CD4-positive, alpha-beta memory T cell (primary cell): ENCODE measurements at regions not wholly inside any gene's neighbourhood (a gene's known extent, or its start where the extent isn't known, plus 50 kb on each side); places are given as distances from the start of the nearest gene placed in this dataset.

Source experiments
- CTCF ChIA-PET: fragments of 350-600 bp; sonication (Branson Sonifier 250); formaldehyde crosslinking; loops from one replicate; lab custom pipeline; 2021; ENCODE audit warnings: inconsistent platforms; ENCODE audit not compliant: partially characterized antibody; lab: Charles Lee
- POLR2A ChIA-PET: fragments of 350-600 bp; sonication (Branson Sonifier 250); formaldehyde crosslinking; loops from one replicate; lab custom pipeline; 2021; ENCODE audit not compliant: partially characterized antibody; lab: Charles Lee
- DNase-seq, 5 donors: peaks; one replicate each; pipeline versions ENCODE4 v3.0.0 to v3.0.0-alpha.2; 2020 to 2022; ENCODE audit warnings: mixed read lengths in 1 of 5
- H3K27ac ChIP-seq: one replicate; pipeline ENCODE4 v1.7.0; 2013; ENCODE audit warnings: low read depth, low read length
- H3K27me3 ChIP-seq: 2 replicates; pipeline ENCODE4 v1.7.0; 2013; ENCODE audit warnings: mild to moderate bottlenecking, low read length, moderate library complexity; ENCODE audit not compliant: insufficient read depth
- H3K36me3 ChIP-seq: 2 replicates; pipeline ENCODE4 v1.7.0; 2013; ENCODE audit warnings: mild to moderate bottlenecking, low read length, moderate library complexity; ENCODE audit not compliant: insufficient read depth
- H3K4me1 ChIP-seq: 2 replicates; pipeline ENCODE4 v1.7.0; 2013; ENCODE audit warnings: mild to moderate bottlenecking, low read length, moderate library complexity; ENCODE audit not compliant: insufficient read depth
- H3K4me3 ChIP-seq, 2 donors: one replicate each; pipeline ENCODE4 v1.7.0; 2013; ENCODE audit warnings: low read length in 2 of 2, mild to moderate bottlenecking in 1 of 2
- H3K9me3 ChIP-seq, 2 donors: one replicate each; pipeline ENCODE4 v1.7.0; 2013; ENCODE audit warnings: low read length in 2 of 2, control low read depth in 1 of 2; ENCODE audit not compliant: control insufficient read depth in 1 of 2
- H3K27ac Mint-ChIP-seq, 7 donors: one replicate each; pipeline ENCODE4 v1.8.0; 2020 to 2021; ENCODE audit warnings: mixed read lengths in 7 of 7, mild to moderate bottlenecking in 6 of 7, inconsistent platforms in 3 of 7, moderate library complexity in 3 of 7
- H3K27me3 Mint-ChIP-seq, 2 donors: one replicate each; pipeline ENCODE4 v1.8.0; 2020 to 2021; ENCODE audit warnings: mixed read lengths in 2 of 2
- H3K36me3 Mint-ChIP-seq, 2 donors: one replicate each; pipeline ENCODE4 v1.8.0; 2020 to 2021; ENCODE audit warnings: mixed read lengths in 2 of 2, inconsistent platforms in 1 of 2, mild to moderate bottlenecking in 1 of 2
- H3K4me1 Mint-ChIP-seq, 4 donors: one replicate each; pipeline ENCODE4 v1.8.0; 2020 to 2021; ENCODE audit warnings: mixed read lengths in 4 of 4, mild to moderate bottlenecking in 1 of 4
- H3K4me3 Mint-ChIP-seq, 8 donors: one replicate each; pipeline ENCODE4 v1.8.0; 2020 to 2021; ENCODE audit warnings: mixed read lengths in 8 of 8, mild to moderate bottlenecking in 7 of 8, moderate library complexity in 6 of 8, inconsistent platforms in 3 of 8
- H3K9me3 Mint-ChIP-seq, 8 donors: one replicate each; pipeline ENCODE4 v1.8.0; 2020 to 2021; ENCODE audit warnings: mixed read lengths in 8 of 8, mild to moderate bottlenecking in 5 of 8, inconsistent platforms in 3 of 8, moderate library complexity in 1 of 8
- intact Hi-C: fragments of 100-400 bp; cut with micrococcal nuclease; formaldehyde crosslinking; loops from one replicate; pipeline ENCODE4 v1.15.1; 2023

DNA sequence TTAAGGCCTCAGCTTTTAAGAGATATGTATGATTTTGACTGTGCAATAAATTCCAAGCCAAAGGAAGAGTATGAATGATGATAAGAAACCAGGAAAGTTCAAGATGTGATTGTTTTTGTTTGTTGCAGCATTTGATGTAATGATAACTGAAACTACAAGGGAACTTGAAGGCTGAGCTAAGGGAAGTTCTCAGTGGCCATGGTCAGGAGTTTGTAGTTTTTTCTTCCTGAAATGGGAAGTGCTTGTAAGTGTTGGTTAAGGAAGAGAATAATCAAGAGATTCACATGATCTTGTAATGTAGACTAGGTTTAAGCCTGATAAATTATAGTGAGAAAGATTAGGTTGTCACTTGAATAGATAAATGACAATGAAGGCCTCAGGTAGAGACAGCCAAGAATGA is 53.4 kb downstream of the PTCHD4 start:
- Histone ChIP-seq H3K9me3 (no peaks in the 10 kb centered on the region), H3K27ac (no peak overlapping the region), H3K36me3 (no peaks in the 10 kb centered on the region), H3K27me3 (no peaks in the 10 kb centered on the region), H3K4me1 (no peaks in the 10 kb centered on the region), H3K4me3 (no peak overlapping the region)
- no peak overlapping the region for H3K4me3 Mint-ChIP-seq
- H3K36me3 Mint-ChIP-seq, result no peaks in the 10 kb centered on the region
- intact Hi-C loops, result no loop called here
- H3K27me3 Mint-ChIP-seq, result no peaks in the 10 kb centered on the region
- H3K9me3 Mint-ChIP-seq, result peaks cover 0 to 6% (median 0%) of the 10 kb centered on the region in 8 donors
- POLR2A ChIA-PET, result no interaction called here
- H3K4me1 Mint-ChIP-seq, result no peaks in the 10 kb centered on the region
- no peak for DNase-seq
- no peak overlapping the region for H3K27ac Mint-ChIP-seq
- CTCF ChIA-PET, result no interaction called here

DNA sequence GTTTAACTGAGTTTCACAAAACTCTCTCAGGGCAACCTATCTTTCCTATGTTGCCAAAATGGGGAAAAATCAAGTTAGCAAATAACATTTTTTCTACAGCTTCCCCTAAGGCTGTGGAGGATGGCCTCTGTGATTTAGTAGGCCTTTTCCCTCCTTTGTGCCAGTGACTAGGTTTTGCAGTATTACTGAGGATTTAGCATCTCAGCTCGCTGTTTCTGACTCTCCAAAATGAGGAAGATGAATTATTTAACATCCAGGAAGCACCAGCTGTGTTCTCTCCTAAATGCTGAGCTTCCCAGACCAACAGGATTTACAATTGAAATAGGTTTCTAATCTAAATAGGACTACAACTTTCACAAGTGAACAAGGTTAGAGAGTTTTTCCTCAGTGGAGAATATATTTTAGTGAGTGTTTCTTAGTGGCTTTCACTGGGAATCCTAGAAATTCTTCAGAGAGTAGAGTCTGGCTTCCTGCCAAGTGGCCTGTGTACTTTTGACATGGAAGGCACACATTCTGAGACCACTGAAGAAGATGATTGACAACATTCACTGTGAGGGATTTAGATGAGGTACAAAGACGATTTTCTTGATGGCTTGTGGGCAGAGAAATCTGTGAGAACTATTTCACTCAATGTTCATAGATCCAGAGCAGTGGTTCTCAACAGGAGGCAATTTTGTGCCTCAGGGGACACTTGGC is 62.4 kb downstream of the PTCHD4 start:
- Histone ChIP-seq H3K27ac (no peak overlapping the region), H3K27me3 (no peaks in the 10 kb centered on the region), H3K9me3 (no peaks in the 10 kb centered on the region), H3K4me3 (no peak overlapping the region), H3K36me3 (no peaks in the 10 kb centered on the region), H3K4me1 (no peaks in the 10 kb centered on the region)
- Mint-ChIP-seq H3K9me3 (peaks cover 0 to 5% (median 0%) of the 10 kb centered on the region in 8 donors), H3K4me3 (no peak overlapping the region), H3K4me1 (no peaks in the 10 kb centered on the region), H3K36me3 (no peaks in the 10 kb centered on the region), H3K27ac (no peak overlapping the region), H3K27me3 (peaks cover 0 to 4% of the 10 kb centered on the region in 2 donors)
- POLR2A ChIA-PET, result no interaction called here
- DNase-seq, result no peak
- intact Hi-C loops, result no loop called here
- CTCF ChIA-PET, result no interaction called here

DNA sequence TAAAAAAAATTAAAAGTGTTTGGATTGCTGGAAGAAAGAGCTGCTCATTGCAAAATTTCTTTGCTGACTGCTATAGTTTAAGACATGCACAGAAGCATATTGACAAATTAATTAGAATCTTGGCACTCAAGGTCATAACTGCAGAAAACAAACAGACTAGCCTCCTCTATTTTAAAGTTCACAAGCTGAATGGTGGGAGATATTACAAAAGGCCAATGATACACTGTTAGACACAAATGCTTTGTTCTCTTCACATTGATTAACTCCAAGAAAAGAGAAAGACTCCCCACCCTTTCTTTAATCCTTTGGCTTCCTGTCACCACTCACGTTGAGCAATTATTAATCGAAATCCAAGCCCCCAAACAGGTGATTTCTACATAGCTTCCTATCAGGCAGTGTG is 69.1 kb downstream of the PTCHD4 start:
- ChIA-PET POLR2A (no interaction called here), CTCF (no interaction called here)
- Histone ChIP-seq H3K9me3 (no peaks in the 10 kb centered on the region), H3K27me3 (no peaks in the 10 kb centered on the region), H3K4me3 (no peak overlapping the region), H3K27ac (no peak overlapping the region), H3K36me3 (no peaks in the 10 kb centered on the region), H3K4me1 (no peaks in the 10 kb centered on the region)
- Mint-ChIP-seq H3K4me3 (no peak overlapping the region), H3K27me3 (no peaks in the 10 kb centered on the region), H3K36me3 (no peaks in the 10 kb centered on the region), H3K9me3 (no peaks in the 10 kb centered on the region), H3K4me1 (no peaks in the 10 kb centered on the region), H3K27ac (no peak overlapping the region)
- DNase-seq, result no peak
- intact Hi-C loops, result no loop called here

DNA sequence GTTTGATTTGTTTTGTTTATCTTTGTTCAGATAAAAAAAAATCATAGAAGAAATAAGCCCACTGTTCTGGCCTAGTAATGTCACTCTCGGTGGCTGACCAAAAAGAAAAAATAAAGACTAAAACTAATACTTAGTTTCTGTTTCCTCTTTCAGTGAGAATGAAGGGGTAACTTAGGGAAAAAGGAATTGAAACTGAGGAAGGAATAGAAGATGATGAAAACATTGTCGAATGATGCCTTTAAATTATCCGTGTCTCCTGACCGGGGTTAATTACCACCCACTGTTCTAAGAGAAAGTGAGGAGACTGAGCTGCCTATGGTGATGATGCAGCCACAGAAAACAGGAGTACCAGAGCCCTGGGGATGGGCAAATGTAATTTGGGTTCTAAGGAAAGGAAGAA is 73.1 kb downstream of the PTCHD4 start:
- Histone ChIP-seq H3K4me1 (no peaks in the 10 kb centered on the region), H3K36me3 (no peaks in the 10 kb centered on the region), H3K27me3 (no peaks in the 10 kb centered on the region), H3K27ac (no peak overlapping the region), H3K4me3 (no peak overlapping the region), H3K9me3 (no peaks in the 10 kb centered on the region)
- no peaks in the 10 kb centered on the region for H3K27me3 Mint-ChIP-seq
- CTCF ChIA-PET, result no interaction called here
- peaks cover 0 to 3% (median 0%) of the 10 kb centered on the region in 8 donors for H3K9me3 Mint-ChIP-seq
- H3K27ac Mint-ChIP-seq, result no peak overlapping the region
- POLR2A ChIA-PET, result no interaction called here
- no peak overlapping the region for H3K4me3 Mint-ChIP-seq
- no peaks in the 10 kb centered on the region for H3K4me1 Mint-ChIP-seq
- H3K36me3 Mint-ChIP-seq, result no peaks in the 10 kb centered on the region
- DNase-seq, result no peak
- intact Hi-C loops, result no loop called here

DNA sequence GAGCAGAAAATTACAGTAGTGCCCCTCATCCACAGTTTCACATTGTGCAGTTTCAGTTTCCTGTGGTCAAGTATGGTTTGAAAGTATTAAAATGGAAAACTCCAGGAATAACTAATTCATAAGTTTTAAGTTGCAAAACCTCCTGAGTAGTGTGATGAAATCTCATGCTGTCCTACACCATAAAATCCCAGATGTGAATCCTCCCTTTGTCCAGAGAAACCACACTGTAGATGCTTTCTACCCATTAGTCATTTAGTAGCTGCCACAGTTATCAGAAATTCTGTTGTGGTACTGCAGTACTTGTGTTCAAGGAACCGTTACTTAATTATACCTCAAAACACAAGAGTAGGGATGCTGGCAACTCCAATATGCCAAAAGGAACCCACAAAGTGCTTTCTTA is 74.7 kb downstream of the PTCHD4 start:
- POLR2A ChIA-PET, result no interaction called here
- intact Hi-C loops, result no loop called here

DNA sequence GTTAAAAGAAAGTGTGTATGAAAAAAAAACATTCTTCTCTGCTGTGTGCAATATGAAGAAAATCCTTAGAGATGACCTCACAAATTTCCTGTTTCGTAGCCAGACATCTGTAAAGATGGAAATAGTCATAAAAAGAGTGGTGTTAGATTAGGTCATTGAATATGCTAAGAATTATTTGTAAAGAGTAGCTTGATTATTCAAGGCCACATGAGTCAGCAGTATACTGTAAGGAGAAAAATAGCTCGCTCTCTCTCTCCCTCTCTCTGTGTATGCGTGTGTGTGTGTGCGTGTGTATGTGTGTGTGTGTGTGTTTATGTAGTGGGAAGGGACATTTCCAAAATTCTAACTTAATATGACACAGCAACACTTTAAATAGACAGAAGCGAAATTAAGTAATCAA is 78.8 kb downstream of the PTCHD4 start:
- no peak for DNase-seq
- peak overlapping the region in 1 of 8 donors; percentile 38 for H3K4me3 Mint-ChIP-seq
- H3K4me1 Mint-ChIP-seq, result peaks cover 0 to 3% (median under 1%) of the 10 kb centered on the region in 4 donors
- Histone ChIP-seq H3K4me1 (no peaks in the 10 kb centered on the region), H3K9me3 (no peaks in the 10 kb centered on the region), H3K27me3 (no peaks in the 10 kb centered on the region), H3K4me3 (no peak overlapping the region), H3K36me3 (no peaks in the 10 kb centered on the region), H3K27ac (no peak overlapping the region)
- H3K27me3 Mint-ChIP-seq, result peaks cover 0 to 1% of the 10 kb centered on the region in 2 donors
- intact Hi-C loops, result no loop called here
- ChIA-PET POLR2A (no interaction called here), CTCF (no interaction called here)
- no peaks in the 10 kb centered on the region for H3K36me3 Mint-ChIP-seq
- H3K9me3 Mint-ChIP-seq, result peaks cover 0 to 3% (median 0%) of the 10 kb centered on the region in 8 donors
- no peak overlapping the region for H3K27ac Mint-ChIP-seq

More for the DNA sequence above, 74.7 kb downstream of the PTCHD4 start:
- Mint-ChIP-seq H3K4me1 (no peaks in the 10 kb centered on the region), H3K27me3 (no peaks in the 10 kb centered on the region), H3K27ac (no peak overlapping the region), H3K9me3 (peaks cover 0 to 3% (median 0%) of the 10 kb centered on the region in 8 donors), H3K4me3 (no peak overlapping the region), H3K36me3 (no peaks in the 10 kb centered on the region)
- no peak for DNase-seq
- Histone ChIP-seq H3K27me3 (no peaks in the 10 kb centered on the region), H3K9me3 (no peaks in the 10 kb centered on the region), H3K36me3 (no peaks in the 10 kb centered on the region), H3K4me3 (no peak overlapping the region), H3K27ac (no peak overlapping the region), H3K4me1 (no peaks in the 10 kb centered on the region)
- CTCF ChIA-PET, result no interaction called here

DNA sequence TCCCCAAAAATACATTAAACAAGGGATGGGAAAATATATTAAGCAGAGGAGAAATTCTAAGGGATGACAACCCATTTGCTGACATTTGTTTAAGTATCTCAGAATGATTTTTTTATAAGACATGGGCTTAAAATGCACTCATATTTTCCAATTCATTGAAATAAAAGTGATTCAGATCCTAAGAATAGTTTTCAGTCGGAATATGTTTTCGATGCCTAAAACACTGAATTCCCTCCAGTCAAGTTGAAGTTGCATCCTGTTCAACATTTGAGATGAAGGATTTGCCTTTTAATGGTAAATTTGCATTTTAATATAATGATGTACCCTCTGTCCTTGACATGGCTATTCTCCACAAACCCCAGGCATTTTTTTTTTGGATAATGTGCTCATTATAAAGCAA is 79.3 kb downstream of the PTCHD4 start:
- Histone ChIP-seq H3K27me3 (no peaks in the 10 kb centered on the region), H3K4me1 (no peaks in the 10 kb centered on the region), H3K4me3 (no peak overlapping the region), H3K36me3 (no peaks in the 10 kb centered on the region), H3K27ac (no peak overlapping the region), H3K9me3 (no peaks in the 10 kb centered on the region)
- H3K27me3 Mint-ChIP-seq, result peaks cover 0 to 1% of the 10 kb centered on the region in 2 donors
- POLR2A ChIA-PET, result no interaction called here
- H3K4me3 Mint-ChIP-seq, result no peak overlapping the region
- H3K9me3 Mint-ChIP-seq, result peaks cover 0 to 3% (median 0%) of the 10 kb centered on the region in 8 donors
- no peak for DNase-seq
- H3K27ac Mint-ChIP-seq, result no peak overlapping the region
- peaks cover 0 to 3% (median under 1%) of the 10 kb centered on the region in 4 donors for H3K4me1 Mint-ChIP-seq
- CTCF ChIA-PET, result no interaction called here
- intact Hi-C loops, result no loop called here
- H3K36me3 Mint-ChIP-seq, result no peaks in the 10 kb centered on the region
